Cardiac muscle cell (in vitro differentiated cells and primary cell): ENCODE measurements at regions not wholly inside any gene's neighbourhood (a gene's known extent, or its start where the extent isn't known, plus 50 kb on each side); places are given as distances from the start of the nearest gene placed in this dataset.

Source experiments
- DNase-seq, 2 donors: peaks; one replicate each; pipeline versions ENCODE4 v3.0.0 to v3.0.0-alpha.2; 2010 to 2017; ENCODE audit warnings: low read depth in 1 of 2, low spot score in 1 of 2
- H3K27ac ChIP-seq: fragments of 200-600 bp; sonication (generic); 2 replicates; pipeline ENCODE4 v1.5.1; 2016
- H3K27me3 ChIP-seq: fragments of 200-600 bp; sonication (generic); 2 replicates; pipeline ENCODE4 v1.6.0; 2016; ENCODE audit warnings: control low read depth
- H3K36me3 ChIP-seq: fragments of 200-600 bp; sonication (generic); 2 replicates; pipeline ENCODE4 v1.5.1; 2016; ENCODE audit warnings: control low read depth
- H3K4me1 ChIP-seq: fragments of 200-600 bp; sonication (generic); 2 replicates; pipeline ENCODE4 v1.8.1; 2017; ENCODE audit warnings: low read depth, mild to moderate bottlenecking, mixed run types
- H3K4me3 ChIP-seq: fragments of 200-600 bp; sonication (generic); 2 replicates; pipeline ENCODE4 v1.5.1; 2016; ENCODE audit warnings: mild to moderate bottlenecking
- H3K9me3 ChIP-seq: fragments of 200-600 bp; sonication (generic); 2 replicates; pipeline ENCODE4 v1.5.1; 2017; ENCODE audit warnings: low read depth, mild to moderate bottlenecking, control low read depth
- TF ChIP-seq, protein P1 (sequence below): IDR thresholded peaks from 2 replicates; pipeline ENCODE4 v1.5.1; 2012; ENCODE audit warnings: low read depth, mild to moderate bottlenecking, low read length

DNA sequence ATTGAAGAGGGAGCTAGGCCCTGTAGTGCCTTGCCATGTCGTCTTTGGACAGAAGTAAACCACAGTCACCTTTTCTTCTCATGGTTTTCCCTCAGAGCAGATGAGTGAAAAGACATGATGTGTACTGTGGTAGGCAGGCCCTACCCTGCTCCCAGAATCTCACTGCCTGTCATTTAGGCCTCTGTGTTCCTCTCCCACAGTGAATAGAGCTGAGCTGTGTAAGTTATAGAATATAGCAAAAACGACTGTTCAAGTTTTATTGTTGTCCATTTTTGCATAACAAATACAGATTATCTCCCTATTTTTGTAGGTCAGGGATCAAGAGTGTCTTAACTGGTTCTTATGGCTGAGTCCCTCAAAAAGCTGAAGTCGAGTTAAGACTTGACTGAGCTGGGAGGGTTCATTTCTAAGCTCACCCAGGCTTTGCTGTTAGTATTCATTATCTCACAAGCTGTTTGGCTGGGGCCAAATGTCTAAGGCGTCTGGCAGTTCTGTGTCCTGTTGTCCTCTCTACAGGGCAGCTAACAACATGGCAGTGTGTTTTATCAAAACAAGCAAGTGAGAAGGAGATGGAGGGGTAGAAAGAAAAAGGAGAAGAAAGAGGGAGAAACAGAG is 780.9 kb upstream of the POM121L12 start:
- H3K36me3 ChIP-seq = no peaks in the 10 kb centered on the region
- TF ChIP-seq, protein P1, sequence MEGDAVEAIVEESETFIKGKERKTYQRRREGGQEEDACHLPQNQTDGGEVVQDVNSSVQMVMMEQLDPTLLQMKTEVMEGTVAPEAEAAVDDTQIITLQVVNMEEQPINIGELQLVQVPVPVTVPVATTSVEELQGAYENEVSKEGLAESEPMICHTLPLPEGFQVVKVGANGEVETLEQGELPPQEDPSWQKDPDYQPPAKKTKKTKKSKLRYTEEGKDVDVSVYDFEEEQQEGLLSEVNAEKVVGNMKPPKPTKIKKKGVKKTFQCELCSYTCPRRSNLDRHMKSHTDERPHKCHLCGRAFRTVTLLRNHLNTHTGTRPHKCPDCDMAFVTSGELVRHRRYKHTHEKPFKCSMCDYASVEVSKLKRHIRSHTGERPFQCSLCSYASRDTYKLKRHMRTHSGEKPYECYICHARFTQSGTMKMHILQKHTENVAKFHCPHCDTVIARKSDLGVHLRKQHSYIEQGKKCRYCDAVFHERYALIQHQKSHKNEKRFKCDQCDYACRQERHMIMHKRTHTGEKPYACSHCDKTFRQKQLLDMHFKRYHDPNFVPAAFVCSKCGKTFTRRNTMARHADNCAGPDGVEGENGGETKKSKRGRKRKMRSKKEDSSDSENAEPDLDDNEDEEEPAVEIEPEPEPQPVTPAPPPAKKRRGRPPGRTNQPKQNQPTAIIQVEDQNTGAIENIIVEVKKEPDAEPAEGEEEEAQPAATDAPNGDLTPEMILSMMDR = no peak
- H3K27ac ChIP-seq = no peak overlapping the region
- no peaks in the 10 kb centered on the region for H3K27me3 ChIP-seq
- no peak for DNase-seq
- peaks cover 6% of the 10 kb centered on the region for H3K4me1 ChIP-seq
- H3K9me3 ChIP-seq = no peaks in the 10 kb centered on the region
- no peak overlapping the region for H3K4me3 ChIP-seq

GRCh38 chr7:52253953-52254352 is 781.5 kb upstream of the POM121L12 start:
- Histone ChIP-seq H3K4me1 (peaks cover 6% of the 10 kb centered on the region), H3K36me3 (no peaks in the 10 kb centered on the region), H3K27ac (no peak overlapping the region), H3K4me3 (no peak overlapping the region), H3K27me3 (no peaks in the 10 kb centered on the region), H3K9me3 (no peaks in the 10 kb centered on the region)
- TF ChIP-seq, protein P1 = no peak
- DNase-seq = no peak

- Histone ChIP-seq H3K36me3 (no peaks in the 10 kb centered on the region), H3K9me3 (no peaks in the 10 kb centered on the region), H3K27me3 (no peaks in the 10 kb centered on the region), H3K27ac (no peak overlapping the region), H3K4me3 (no peak overlapping the region), H3K4me1 (no peaks in the 10 kb centered on the region)
- TF ChIP-seq, protein P1 = no peak
- no peak for DNase-seq
These were observed 785.7 kb upstream of the POM121L12 start for GRCh38 chr7:52249741-52250140.

DNA sequence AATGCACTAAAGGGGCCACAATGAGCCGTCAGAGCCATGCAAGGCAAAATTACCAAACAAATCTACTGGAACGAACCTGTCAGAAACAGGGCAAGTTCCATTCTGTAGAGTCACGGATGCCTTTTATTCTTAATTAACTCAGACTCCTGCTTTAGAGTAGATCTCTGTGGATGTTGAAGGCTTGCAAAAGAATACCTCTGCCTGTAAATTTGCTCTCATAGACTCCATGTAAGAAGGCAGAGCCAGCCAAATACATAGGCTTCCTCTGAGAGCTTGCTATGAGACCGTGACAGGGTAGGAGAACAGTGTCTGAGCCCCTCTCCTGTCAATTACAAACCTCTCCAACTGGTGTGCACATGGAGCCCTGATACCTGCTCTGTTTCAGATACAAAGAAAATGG is 787.9 kb upstream of the POM121L12 start:
- H3K27me3 ChIP-seq = no peaks in the 10 kb centered on the region
- TF ChIP-seq, protein P1 = no peak
- H3K4me3 ChIP-seq = no peak overlapping the region
- H3K36me3 ChIP-seq = no peaks in the 10 kb centered on the region
- peaks cover 3% of the 10 kb centered on the region for H3K9me3 ChIP-seq
- no peaks in the 10 kb centered on the region for H3K4me1 ChIP-seq
- DNase-seq = no peak
- H3K27ac ChIP-seq = no peak overlapping the region

DNA sequence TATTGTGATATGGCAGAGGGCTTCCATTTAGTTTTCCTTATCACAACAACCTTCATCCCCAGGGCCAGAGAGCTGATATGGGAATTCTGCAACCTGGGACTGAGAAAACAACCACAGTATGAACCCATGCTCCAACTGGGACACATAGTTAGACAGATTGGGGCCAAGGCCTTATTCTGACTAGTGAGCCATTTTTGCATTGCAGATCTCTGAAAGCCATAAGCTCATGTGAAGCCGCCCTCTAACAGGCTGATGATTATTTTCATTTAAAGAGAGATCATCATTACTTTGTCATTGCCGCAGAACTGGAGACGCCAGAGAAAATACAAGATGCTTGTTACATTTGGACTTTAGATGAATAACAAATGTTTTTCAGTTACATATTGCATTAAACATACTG is 791.7 kb upstream of the POM121L12 start:
- H3K36me3 ChIP-seq = no peaks in the 10 kb centered on the region
- no peak for DNase-seq
- H3K9me3 ChIP-seq = peaks cover 3% of the 10 kb centered on the region
- H3K4me1 ChIP-seq = no peaks in the 10 kb centered on the region
- no peak overlapping the region for H3K27ac ChIP-seq
- TF ChIP-seq, protein P1 = no peak
- H3K27me3 ChIP-seq = no peaks in the 10 kb centered on the region
- H3K4me3 ChIP-seq = no peak overlapping the region
